GM23248 (cell line): ENCODE measurements at regions not wholly inside any gene's neighbourhood (a gene's known extent, or its start where the extent isn't known, plus 50 kb on each side); places are given as distances from the start of the nearest gene placed in this dataset.

ENCODE experiments used
- EZH2 ChIP-seq: fragments of 200-600 bp; sonication (generic); IDR thresholded peaks from 2 replicates; pipeline ENCODE4 v1.6.1; 2018; ENCODE audit warnings: antibody characterized with exemption, mild to moderate bottlenecking; ENCODE audit not compliant: insufficient read depth, poor library complexity, severe bottlenecking
- EZH2phosphoT487 ChIP-seq: fragments of 200-600 bp; sonication (generic); IDR thresholded peaks from 2 replicates; pipeline ENCODE4 v1.6.1; 2018; ENCODE audit warnings: antibody characterized with exemption, moderate library complexity, mild to moderate bottlenecking, low read depth; ENCODE audit not compliant: insufficient read depth

DNA sequence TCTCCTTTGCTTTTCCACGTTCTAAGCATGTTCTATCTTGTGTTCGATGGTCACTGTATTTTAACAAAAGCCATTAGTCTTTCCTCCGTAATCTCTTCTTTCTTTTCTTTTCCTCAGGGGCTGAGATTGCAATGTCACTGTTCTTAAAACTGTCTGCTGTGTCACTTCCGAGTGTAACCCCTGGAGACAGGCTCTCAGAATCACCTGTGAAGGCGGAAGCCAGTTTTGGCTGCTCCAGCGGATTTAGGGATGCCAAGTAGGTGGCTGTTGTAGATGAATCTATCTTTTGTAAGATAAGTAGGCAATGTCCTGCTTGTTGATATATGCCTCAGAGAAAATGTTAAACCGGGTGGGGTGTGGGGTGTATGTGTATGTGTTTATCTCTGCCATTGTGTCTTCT lies 94.7 kb upstream of the L3MBTL4 start:
- TF ChIP-seq EZH2, result no peak
- TF ChIP-seq EZH2phosphoT487, result no peak
